ENCODE measurements at regions not wholly inside any gene's neighbourhood (a gene's known extent, or its start where the extent isn't known, plus 50 kb on each side); places are given as distances from the start of the nearest gene placed in this dataset.

DNA sequence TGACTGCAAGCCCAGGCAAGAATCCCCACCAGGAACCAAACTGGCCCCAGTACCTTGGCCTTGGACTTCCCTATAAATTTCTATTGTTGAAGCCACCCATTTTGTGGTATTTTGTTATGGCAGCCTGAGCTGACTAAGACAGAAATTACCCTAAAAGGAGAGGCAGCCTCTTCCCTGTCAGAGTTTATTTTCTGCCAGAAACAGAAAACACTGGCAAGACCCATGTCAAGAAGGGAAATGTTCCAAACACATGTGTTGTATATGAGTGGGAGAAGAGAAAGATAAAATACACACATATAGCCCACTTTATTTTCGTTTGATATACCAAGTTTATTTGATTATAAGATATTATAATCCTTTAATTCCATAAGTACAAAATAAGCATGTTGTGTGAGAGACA, 225.1 kb upstream of the FSHR start:
- Mint-ChIP-seq H3K27me3 (ENCODE audit: insufficient read depth) (no peaks in the 10 kb centered on the region; the same call in 1 of the 2 replicates), H3K9me3 (peaks cover 54% of the 10 kb centered on the region), H3K27ac (no peak overlapping the region), H3K4me1 (ENCODE audit: low read depth) (no peaks in the 10 kb centered on the region), H3K4me3 (no peak overlapping the region), H3K36me3 (ENCODE audit: low read depth) (peaks cover 5% of the 10 kb centered on the region; the same call in 1 of the 2 replicates)
- TF ChIP-seq, protein P1, sequence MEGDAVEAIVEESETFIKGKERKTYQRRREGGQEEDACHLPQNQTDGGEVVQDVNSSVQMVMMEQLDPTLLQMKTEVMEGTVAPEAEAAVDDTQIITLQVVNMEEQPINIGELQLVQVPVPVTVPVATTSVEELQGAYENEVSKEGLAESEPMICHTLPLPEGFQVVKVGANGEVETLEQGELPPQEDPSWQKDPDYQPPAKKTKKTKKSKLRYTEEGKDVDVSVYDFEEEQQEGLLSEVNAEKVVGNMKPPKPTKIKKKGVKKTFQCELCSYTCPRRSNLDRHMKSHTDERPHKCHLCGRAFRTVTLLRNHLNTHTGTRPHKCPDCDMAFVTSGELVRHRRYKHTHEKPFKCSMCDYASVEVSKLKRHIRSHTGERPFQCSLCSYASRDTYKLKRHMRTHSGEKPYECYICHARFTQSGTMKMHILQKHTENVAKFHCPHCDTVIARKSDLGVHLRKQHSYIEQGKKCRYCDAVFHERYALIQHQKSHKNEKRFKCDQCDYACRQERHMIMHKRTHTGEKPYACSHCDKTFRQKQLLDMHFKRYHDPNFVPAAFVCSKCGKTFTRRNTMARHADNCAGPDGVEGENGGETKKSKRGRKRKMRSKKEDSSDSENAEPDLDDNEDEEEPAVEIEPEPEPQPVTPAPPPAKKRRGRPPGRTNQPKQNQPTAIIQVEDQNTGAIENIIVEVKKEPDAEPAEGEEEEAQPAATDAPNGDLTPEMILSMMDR (IDR thresholded peaks at IDR 0.05), result no peak
- no peak for DNase-seq

DNA sequence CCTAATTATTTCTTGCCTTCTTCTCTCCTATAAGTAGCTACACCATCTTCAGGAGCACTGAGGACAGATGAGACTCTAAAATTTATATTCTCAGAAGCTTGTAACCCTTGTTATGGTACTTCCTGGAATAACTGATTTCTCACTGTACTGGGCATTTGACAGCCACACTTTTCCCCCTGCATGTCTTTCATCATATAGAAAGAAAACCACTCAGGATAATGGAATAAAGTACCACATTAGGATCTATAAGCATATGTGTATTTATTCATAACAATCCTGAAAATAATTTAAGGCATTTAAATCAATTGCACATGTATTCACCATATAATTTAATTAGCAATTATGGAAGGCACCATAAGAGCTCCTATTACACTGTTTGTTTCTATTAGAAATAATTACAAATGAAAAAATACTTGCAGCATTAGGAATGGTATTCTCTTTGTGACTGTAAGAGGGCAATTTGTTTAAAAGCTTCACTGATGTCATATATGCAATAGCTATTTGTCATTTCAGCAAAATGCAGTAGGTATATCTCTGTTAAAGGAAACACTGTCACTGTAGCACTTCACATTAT, 216.9 kb upstream of the FSHR start:
- Mint-ChIP-seq H3K27ac (no peak overlapping the region), H3K4me3 (no peak overlapping the region), H3K9me3 (peaks cover 55% of the 10 kb centered on the region), H3K4me1 (ENCODE audit: low read depth) (no peaks in the 10 kb centered on the region), H3K36me3 (ENCODE audit: low read depth) (no peaks in the 10 kb centered on the region), H3K27me3 (ENCODE audit: insufficient read depth) (no peaks in the 10 kb centered on the region)
- TF ChIP-seq, protein P1 (IDR thresholded peaks at IDR 0.05), result no peak
- DNase-seq, result no peak

DNA sequence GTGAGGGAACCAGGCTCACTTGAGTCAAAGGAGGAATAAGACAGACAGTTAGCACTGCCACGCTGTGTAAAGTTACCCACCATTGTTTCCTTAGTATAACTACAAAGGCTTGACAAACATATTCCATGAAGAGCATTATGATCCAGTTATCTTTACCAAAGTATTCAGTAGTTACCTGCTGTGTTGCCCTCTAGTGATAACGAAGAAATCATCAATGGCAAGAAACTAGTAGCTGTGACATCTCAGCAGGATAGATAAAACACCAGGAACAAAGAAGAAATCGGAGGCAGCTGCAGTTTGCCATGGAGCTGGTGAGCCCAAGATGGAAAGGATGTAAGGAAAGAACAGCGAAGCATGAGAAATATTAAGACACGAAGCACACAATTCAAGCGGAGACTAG, 215.3 kb upstream of the FSHR start:
- H3K27me3 Mint-ChIP-seq (ENCODE audit: insufficient read depth), result no peaks in the 10 kb centered on the region
- H3K27ac Mint-ChIP-seq, result no peak overlapping the region
- no peaks in the 10 kb centered on the region for H3K36me3 Mint-ChIP-seq (ENCODE audit: low read depth)
- H3K4me3 Mint-ChIP-seq, result no peak overlapping the region
- peaks cover 56% of the 10 kb centered on the region for H3K9me3 Mint-ChIP-seq
- DNase-seq, result no peak
- no peaks in the 10 kb centered on the region for H3K4me1 Mint-ChIP-seq (ENCODE audit: low read depth)
- TF ChIP-seq, protein P1 (IDR thresholded peaks at IDR 0.05), result no peak

DNA sequence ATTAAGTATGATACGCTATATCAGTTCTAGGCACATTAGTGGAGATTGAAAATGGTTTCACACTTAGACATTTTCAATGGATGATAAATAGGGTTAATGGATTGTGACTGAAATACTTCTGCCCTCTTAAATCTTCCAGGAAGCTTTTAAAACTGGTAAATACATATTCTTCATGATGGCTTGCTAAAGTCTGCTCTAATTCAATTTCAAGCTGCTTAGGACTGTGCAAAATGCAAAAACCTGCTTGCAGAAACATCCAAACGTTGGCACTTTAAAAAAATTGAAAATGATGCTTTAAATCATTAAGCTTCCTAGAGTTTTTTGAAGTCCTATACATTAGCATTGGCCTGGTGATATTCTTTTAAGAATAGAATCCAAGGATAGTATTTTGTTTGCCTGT, 214.8 kb upstream of the FSHR start:
- no peak overlapping the region for H3K27ac Mint-ChIP-seq
- H3K27me3 Mint-ChIP-seq (ENCODE audit: insufficient read depth), result no peaks in the 10 kb centered on the region
- no peak overlapping the region for H3K4me3 Mint-ChIP-seq

DNA sequence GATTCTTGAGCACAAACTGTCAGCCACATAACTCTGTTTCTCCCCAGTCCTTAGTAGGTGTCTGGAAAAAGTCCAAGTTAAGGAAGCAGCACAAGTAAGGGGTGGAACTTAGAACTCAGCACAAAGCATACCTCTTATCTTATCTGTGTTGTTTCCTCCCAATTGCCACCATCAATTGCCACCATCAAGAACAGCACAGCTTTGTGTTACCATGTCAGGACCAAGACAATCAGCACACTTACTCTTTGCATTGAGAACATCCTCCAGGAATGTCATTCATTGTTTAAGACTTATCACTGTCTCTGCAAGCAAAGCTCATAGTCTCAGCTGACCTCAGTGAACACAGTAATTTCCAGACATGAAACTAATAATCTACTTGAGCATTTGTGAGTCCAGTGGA, 212.7 kb upstream of the FSHR start:
- Mint-ChIP-seq H3K4me3 (no peak overlapping the region), H3K4me1 (ENCODE audit: low read depth) (no peaks in the 10 kb centered on the region), H3K27ac (no peak overlapping the region), H3K36me3 (ENCODE audit: low read depth) (0 out of 2 replicates have a peak, but pooled peaks cover 6% of the 10 kb centered on the region), H3K27me3 (ENCODE audit: insufficient read depth) (no peaks in the 10 kb centered on the region), H3K9me3 (peaks cover 55% of the 10 kb centered on the region)
- TF ChIP-seq, protein P1 (IDR thresholded peaks at IDR 0.05), result no peak
- no peak for DNase-seq

More for the DNA sequence above, 214.8 kb upstream of the FSHR start:
- no peaks in the 10 kb centered on the region for H3K4me1 Mint-ChIP-seq (ENCODE audit: low read depth)
- peaks cover 51% of the 10 kb centered on the region for H3K9me3 Mint-ChIP-seq
- H3K36me3 Mint-ChIP-seq (ENCODE audit: low read depth), result no peaks in the 10 kb centered on the region
- TF ChIP-seq, protein P1 (IDR thresholded peaks at IDR 0.05), result no peak
- DNase-seq, result no peak

GRCh38 chr2:49360407-49360767, 206.1 kb upstream of the FSHR start:
- TF ChIP-seq, protein P1 (IDR thresholded peaks at IDR 0.05), result no peak
- no peak for DNase-seq
- Mint-ChIP-seq H3K4me1 (ENCODE audit: low read depth) (no peaks in the 10 kb centered on the region), H3K9me3 (peaks cover 45% of the 10 kb centered on the region), H3K27me3 (ENCODE audit: insufficient read depth) (no peaks in the 10 kb centered on the region; the same call in 1 of the 2 replicates), H3K4me3 (no peak overlapping the region), H3K27ac (no peak overlapping the region), H3K36me3 (ENCODE audit: low read depth) (0 out of 2 replicates have a peak, but pooled peaks cover 6% of the 10 kb centered on the region)
